Natural killer cell (primary cell): ENCODE measurements at regions not wholly inside any gene's neighbourhood (a gene's known extent, or its start where the extent isn't known, plus 50 kb on each side); places are given as distances from the start of the nearest gene placed in this dataset.

Experiments
- ATAC-seq, 3 donors: fragments of 150-1000 bp in 2 of 3; fragments of 200-7000 bp in 1 of 3; cut with Tn5 transposase; 1 replicate in 1 of 3; 2 replicates in 2 of 3; pipeline ENCODE4 v1.10.0; 2021; ENCODE audit warnings: mild to moderate bottlenecking in 2 of 3, moderate library complexity in 2 of 3
- DNase-seq, 2 donors: peaks; one replicate each; pipeline versions ENCODE4 v3.0.0 to v3.0.0-alpha.2; 2013 to 2021; ENCODE audit warnings: mixed read lengths in 1 of 2
- H3K27ac ChIP-seq: one replicate; pipeline ENCODE4 v1.5.1; 2013; ENCODE audit warnings: mild to moderate bottlenecking, low read length
- H3K27me3 ChIP-seq: one replicate; pipeline ENCODE4 v1.6.1; 2013; ENCODE audit warnings: low read length; ENCODE audit not compliant: control insufficient read depth, insufficient read depth
- H3K36me3 ChIP-seq: one replicate; pipeline ENCODE4 v1.6.1; 2013; ENCODE audit warnings: low read length; ENCODE audit not compliant: control insufficient read depth, insufficient read depth
- H3K4me1 ChIP-seq: one replicate; pipeline ENCODE4 v1.6.1; 2013; ENCODE audit warnings: low read length; ENCODE audit not compliant: control insufficient read depth, insufficient read depth
- H3K4me3 ChIP-seq: one replicate; pipeline ENCODE4 v1.5.1; 2013; ENCODE audit warnings: low read length
- H3K9me3 ChIP-seq: one replicate; pipeline ENCODE4 v1.6.1; 2013; ENCODE audit warnings: low read length; ENCODE audit not compliant: control insufficient read depth, insufficient read depth
- H3K27ac Mint-ChIP-seq, 2 donors: one replicate each; pipeline ENCODE4 v1.8.0; 2022; ENCODE audit warnings: mild to moderate bottlenecking in 2 of 2, mixed read lengths in 2 of 2, moderate library complexity in 1 of 2
- H3K27me3 Mint-ChIP-seq, 2 donors: one replicate each; pipeline ENCODE4 v1.8.0; 2022; ENCODE audit warnings: low read depth in 2 of 2, mixed read lengths in 2 of 2
- H3K36me3 Mint-ChIP-seq: one replicate; pipeline ENCODE4 v1.8.0; 2022; ENCODE audit warnings: mixed read lengths
- H3K4me1 Mint-ChIP-seq, 2 donors: one replicate each; pipeline ENCODE4 v1.8.0; 2022; ENCODE audit warnings: mixed read lengths in 2 of 2
- H3K4me3 Mint-ChIP-seq: one replicate; pipeline ENCODE4 v1.8.0; 2022; ENCODE audit warnings: mild to moderate bottlenecking, moderate library complexity, mixed read lengths
- H3K9me3 Mint-ChIP-seq, 2 donors: one replicate each; pipeline ENCODE4 v1.8.0; 2022; ENCODE audit warnings: mixed read lengths in 2 of 2
- whole genome bisulfite sequencing: methylation state at CpG from one replicate; pipeline ENCODE4 v1.1.7; 2013; ENCODE audit warnings: missing lambda C conversion rate; ENCODE audit not compliant: insufficient coverage; 5-methylcytosine and 5-hydroxymethylcytosine counted together
- intact Hi-C: fragments of 100-400 bp; cut with micrococcal nuclease; formaldehyde crosslinking; loops from one replicate; pipeline ENCODE4 v1.14.2; 2022
- TF ChIP-seq, protein P1 (sequence below): fragments of 200-600 bp; IDR thresholded peaks from one replicate; pipeline ENCODE4 v1.8.0; 2022; ENCODE audit warnings: antibody characterized with exemption

DNA sequence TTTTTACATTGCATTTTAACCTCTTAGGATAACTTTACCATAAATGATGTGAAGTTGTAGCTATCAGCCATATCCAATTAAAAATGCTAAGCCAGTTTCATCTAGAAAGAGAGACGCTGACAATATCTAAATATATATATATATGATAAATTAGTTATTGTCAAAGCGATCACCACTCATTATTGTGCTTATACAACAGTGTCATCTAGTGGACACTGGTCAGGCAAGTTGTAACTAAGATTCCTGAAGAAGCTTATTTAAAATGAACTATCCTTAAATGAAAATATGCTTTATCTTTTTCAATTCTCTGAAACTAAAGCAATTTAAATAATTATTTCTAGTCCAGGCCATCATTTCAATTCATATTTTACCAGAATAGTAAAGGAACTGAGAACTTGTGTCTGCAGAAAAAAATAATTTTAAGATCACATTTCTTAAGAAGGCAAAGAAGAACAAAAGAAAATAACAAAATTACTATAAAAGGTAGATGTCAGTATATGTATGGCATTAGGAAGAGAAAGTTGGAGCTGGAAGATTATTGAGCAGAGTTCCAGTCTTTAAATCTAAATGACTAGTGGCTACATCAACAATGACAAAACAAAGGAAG, 193.3 kb upstream of the SNX7 start:
- TF ChIP-seq, protein P1, sequence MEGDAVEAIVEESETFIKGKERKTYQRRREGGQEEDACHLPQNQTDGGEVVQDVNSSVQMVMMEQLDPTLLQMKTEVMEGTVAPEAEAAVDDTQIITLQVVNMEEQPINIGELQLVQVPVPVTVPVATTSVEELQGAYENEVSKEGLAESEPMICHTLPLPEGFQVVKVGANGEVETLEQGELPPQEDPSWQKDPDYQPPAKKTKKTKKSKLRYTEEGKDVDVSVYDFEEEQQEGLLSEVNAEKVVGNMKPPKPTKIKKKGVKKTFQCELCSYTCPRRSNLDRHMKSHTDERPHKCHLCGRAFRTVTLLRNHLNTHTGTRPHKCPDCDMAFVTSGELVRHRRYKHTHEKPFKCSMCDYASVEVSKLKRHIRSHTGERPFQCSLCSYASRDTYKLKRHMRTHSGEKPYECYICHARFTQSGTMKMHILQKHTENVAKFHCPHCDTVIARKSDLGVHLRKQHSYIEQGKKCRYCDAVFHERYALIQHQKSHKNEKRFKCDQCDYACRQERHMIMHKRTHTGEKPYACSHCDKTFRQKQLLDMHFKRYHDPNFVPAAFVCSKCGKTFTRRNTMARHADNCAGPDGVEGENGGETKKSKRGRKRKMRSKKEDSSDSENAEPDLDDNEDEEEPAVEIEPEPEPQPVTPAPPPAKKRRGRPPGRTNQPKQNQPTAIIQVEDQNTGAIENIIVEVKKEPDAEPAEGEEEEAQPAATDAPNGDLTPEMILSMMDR: peak; percentile 99
- intact Hi-C loops: loop anchor here (1.0 to 5.0 kb wide), 3 partner anchors 413 to 1502 kb away; no protein-coding TSS in a partner anchor
- Histone ChIP-seq H3K36me3 (no peaks in the 10 kb centered on the region), H3K27me3 (no peaks in the 10 kb centered on the region), H3K4me3 (no peak overlapping the region), H3K4me1 (no peaks in the 10 kb centered on the region), H3K27ac (no peak overlapping the region), H3K9me3 (no peaks in the 10 kb centered on the region)
- Mint-ChIP-seq H3K36me3 (no peaks in the 10 kb centered on the region), H3K27me3 (peaks cover 2 to 7% of the 10 kb centered on the region in 2 donors), H3K27ac (no peak overlapping the region), H3K4me3 (no peak overlapping the region), H3K4me1 (peaks cover 6 to 18% of the 10 kb centered on the region in 2 donors), H3K9me3 (no peaks in the 10 kb centered on the region)
- WGBS: no CpG with 5 or more reads among the region's 2 CpGs
- ATAC-seq: peak in 1 of 3 donors; percentile 66
- DNase-seq: peak in 1 of 2 donors; percentile 67

DNA sequence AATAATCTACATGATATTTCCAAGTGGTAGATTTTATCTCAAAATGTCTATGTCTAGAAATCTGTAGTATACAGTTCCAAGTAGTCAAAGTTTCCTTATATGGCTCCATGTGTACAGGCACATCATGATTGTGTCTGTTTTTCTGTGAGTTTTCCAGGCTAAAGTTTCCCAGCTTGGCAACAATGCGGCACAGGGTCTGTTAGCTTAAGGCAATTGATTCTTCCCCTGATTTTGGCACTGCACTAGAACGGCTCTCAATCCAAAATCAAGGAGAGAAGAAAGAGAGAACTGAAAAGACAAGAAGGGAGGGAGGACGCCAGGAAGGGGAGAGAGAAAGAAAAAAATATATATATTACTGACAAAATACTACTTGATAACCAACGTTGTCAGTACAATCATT, 193.9 kb upstream of the SNX7 start:
- intact Hi-C loops: loop anchor here (1.0 to 5.0 kb wide), 2 partner anchors 465 to 1329 kb away; no protein-coding TSS in a partner anchor
- no peaks in the 10 kb centered on the region for H3K9me3 ChIP-seq
- Mint-ChIP-seq H3K27ac (no peak overlapping the region), H3K36me3 (no peaks in the 10 kb centered on the region), H3K27me3 (peaks cover 2 to 7% of the 10 kb centered on the region in 2 donors), H3K4me1 (peaks cover 6 to 18% of the 10 kb centered on the region in 2 donors), H3K9me3 (no peaks in the 10 kb centered on the region), H3K4me3 (no peak overlapping the region)
- H3K36me3 ChIP-seq: no peaks in the 10 kb centered on the region
- H3K27me3 ChIP-seq: no peaks in the 10 kb centered on the region
- no peaks in the 10 kb centered on the region for H3K4me1 ChIP-seq
- TF ChIP-seq, protein P1: no peak
- no peak for DNase-seq
- ATAC-seq: no peak
- H3K4me3 ChIP-seq: no peak overlapping the region
- H3K27ac ChIP-seq: no peak overlapping the region
- WGBS: 80% methylated on average over 2 of the region's 4 CpGs

DNA sequence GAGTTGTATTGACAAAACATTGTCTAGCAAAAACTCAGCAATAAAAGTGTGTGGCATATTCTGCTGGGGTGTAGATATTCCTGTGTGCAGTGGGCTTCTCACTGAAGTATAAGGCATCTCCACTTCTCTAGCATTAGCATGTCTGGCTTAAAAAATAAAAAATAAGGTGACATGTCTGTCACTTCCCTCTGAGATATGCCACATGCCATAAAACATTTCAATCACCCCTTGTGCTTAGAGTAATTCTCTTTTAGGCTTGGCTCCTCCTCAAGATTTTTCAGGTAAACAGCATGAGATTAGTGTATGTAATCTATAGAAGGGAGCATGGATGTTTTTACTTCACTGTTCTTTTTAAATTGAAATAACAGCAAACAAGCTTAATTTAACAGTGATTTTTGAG, 194.4 kb upstream of the SNX7 start:
- Histone ChIP-seq H3K9me3 (no peaks in the 10 kb centered on the region), H3K27me3 (no peaks in the 10 kb centered on the region), H3K36me3 (no peaks in the 10 kb centered on the region), H3K4me1 (no peaks in the 10 kb centered on the region), H3K4me3 (no peak overlapping the region), H3K27ac (no peak overlapping the region)
- intact Hi-C loops: loop anchor here (1.0 to 5.0 kb wide), 2 partner anchors 465 to 1329 kb away; no protein-coding TSS in a partner anchor
- TF ChIP-seq, protein P1: no peak
- DNase-seq (no peak), ATAC-seq (no peak)
- Mint-ChIP-seq H3K4me1 (peaks cover 6 to 18% of the 10 kb centered on the region in 2 donors), H3K9me3 (no peaks in the 10 kb centered on the region), H3K4me3 (no peak overlapping the region), H3K36me3 (no peaks in the 10 kb centered on the region), H3K27ac (no peak overlapping the region), H3K27me3 (peaks cover 3 to 11% of the 10 kb centered on the region in 2 donors)

DNA sequence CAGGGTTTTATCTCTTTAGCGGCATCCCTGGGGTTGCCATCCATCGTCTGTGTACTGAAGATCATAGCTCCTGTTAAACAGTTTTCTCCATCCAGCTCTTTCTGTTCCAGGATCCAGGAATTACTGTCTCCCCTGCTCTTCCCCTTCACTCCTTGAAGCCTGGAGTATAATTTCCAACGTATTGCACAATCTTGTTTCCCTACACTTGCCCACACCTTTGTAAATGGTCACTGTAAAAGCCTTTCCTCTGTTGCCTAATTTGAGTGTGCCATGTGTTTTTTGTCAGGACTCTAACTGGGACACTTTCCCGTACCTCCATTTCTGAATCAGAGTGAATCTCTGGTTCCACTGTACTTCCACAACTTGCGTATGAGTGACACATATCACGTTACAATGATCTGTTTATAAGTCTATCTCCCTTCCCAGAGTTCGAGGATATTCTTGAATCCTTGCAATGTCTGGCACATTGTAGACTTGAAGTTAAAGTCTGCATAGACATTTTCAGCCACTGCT, 199.6 kb upstream of the SNX7 start:
- H3K4me1 ChIP-seq: no peaks in the 10 kb centered on the region
- no peak overlapping the region for H3K27ac ChIP-seq
- H3K9me3 ChIP-seq: no peaks in the 10 kb centered on the region
- TF ChIP-seq, protein P1: no peak
- ATAC-seq (no peak), DNase-seq (no peak)
- H3K27me3 ChIP-seq: no peaks in the 10 kb centered on the region
- Mint-ChIP-seq H3K4me3 (no peak overlapping the region), H3K4me1 (peaks cover 0 to 9% of the 10 kb centered on the region in 2 donors), H3K27me3 (peaks cover 7 to 27% of the 10 kb centered on the region in 2 donors), H3K36me3 (no peaks in the 10 kb centered on the region), H3K27ac (no peak overlapping the region), H3K9me3 (no peaks in the 10 kb centered on the region)
- H3K4me3 ChIP-seq: no peak overlapping the region
- 92% methylated on average over 7 of the region's 7 CpGs for WGBS
- intact Hi-C loops: no loop called here
- no peaks in the 10 kb centered on the region for H3K36me3 ChIP-seq
